B cell (primary cell): ENCODE measurements at regions not wholly inside any gene's neighbourhood (a gene's known extent, or its start where the extent isn't known, plus 50 kb on each side); places are given as distances from the start of the nearest gene placed in this dataset.

Experiments
- ATAC-seq: fragments of 200-7000 bp; cut with Tn5 transposase; one replicate; pipeline ENCODE4 v1.10.0; 2021; ENCODE audit warnings: low read depth, mild to moderate bottlenecking, moderate number of reproducible peaks, moderate library complexity
- CTCF ChIA-PET: fragments of 350-600 bp; sonication (Branson Sonifier 250); formaldehyde crosslinking; loops from one replicate; lab custom pipeline; 2021; ENCODE audit warnings: antibody characterized with exemption, inconsistent platforms; lab: Charles Lee
- POLR2A ChIA-PET: fragments of 350-600 bp; sonication (Branson Sonifier 250); formaldehyde crosslinking; loops from one replicate; lab custom pipeline; 2021; ENCODE audit warnings: antibody characterized with exemption; lab: Charles Lee
- DNase-seq: peaks from one replicate; pipeline ENCODE4 v3.0.0; 2013
- H2AFZ ChIP-seq: 2 replicates; pipeline ENCODE4 v1.6.1; 2012; ENCODE audit warnings: mild to moderate bottlenecking, low read depth, low read length; ENCODE audit not compliant: insufficient read depth, poor library complexity, severe bottlenecking
- H3K27ac ChIP-seq, 2 donors: 1 replicate in 1 of 2; 2 replicates in 1 of 2; pipeline ENCODE4 v1.5.1; 2012 to 2013; ENCODE audit warnings: low read length in 2 of 2, mild to moderate bottlenecking in 2 of 2, moderate library complexity in 1 of 2
- H3K27me3 ChIP-seq, 4 experiments: fragments of 200-600 bp in 1 of 4; sonication (generic) in 1 of 4; replicated peaks in 1 of 4; 1 replicate in 2 of 4; 2 replicates in 2 of 4; pipeline versions ENCODE4 v1.6.1 to v1.7.0; 2013 to 2016; ENCODE audit warnings: low read length in 3 of 4, mild to moderate bottlenecking in 2 of 4, mixed read lengths in 1 of 4, moderate library complexity in 1 of 4; ENCODE audit not compliant: insufficient read depth in 4 of 4, control insufficient read depth in 3 of 4; ENCODE audit errors: control extremely low read depth in 1 of 4
- H3K36me3 ChIP-seq, 2 experiments: replicated peaks in 1 of 2; 1 replicate in 1 of 2; 2 replicates in 1 of 2; pipeline versions ENCODE4 v1.6.1 to v1.7.1; 2013; ENCODE audit warnings: low read length in 1 of 2; ENCODE audit not compliant: insufficient read depth in 2 of 2, control insufficient read depth in 1 of 2; ENCODE audit errors: control extremely low read depth in 1 of 2, extremely low read depth in 1 of 2
- H3K4me1 ChIP-seq, 2 donors: fragments of 200-600 bp in 1 of 2; sonication (generic) in 1 of 2; 1 replicate in 1 of 2; 2 replicates in 1 of 2; pipeline versions ENCODE4 v1.5.1 to v1.6.1; 2013 to 2017; ENCODE audit warnings: low read length in 2 of 2; ENCODE audit not compliant: control insufficient read depth in 2 of 2, insufficient read depth in 2 of 2
- H3K4me2 ChIP-seq: replicated peaks from 2 replicates; pipeline ENCODE3; 2012; ENCODE audit warnings: mild to moderate bottlenecking, low read depth, low read length; ENCODE audit not compliant: poor library complexity, severe bottlenecking
- H3K4me3 ChIP-seq, 5 experiments: fragments of 200-600 bp in 1 of 5; sonication (generic) in 1 of 5; 1 replicate in 3 of 5; 2 replicates in 2 of 5; pipeline versions ENCODE4 v1.5.1 to v1.7.0; 2011 to 2016; ENCODE audit warnings: low read length in 4 of 5, mild to moderate bottlenecking in 4 of 5, low read depth in 2 of 5, control low read depth in 1 of 5, moderate library complexity in 1 of 5; ENCODE audit not compliant: insufficient read depth in 1 of 5; ENCODE audit errors: control extremely low read depth in 1 of 5, extremely low read depth in 1 of 5
- H3K79me2 ChIP-seq: fragments of 200-600 bp; sonication (generic); one replicate; pipeline ENCODE4 v1.6.0; 2016; ENCODE audit warnings: low read length; ENCODE audit not compliant: control insufficient read depth, insufficient read depth
- H3K9ac ChIP-seq: fragments of 200-600 bp; sonication (generic); 2 replicates; pipeline ENCODE4 v1.6.1; 2017; ENCODE audit warnings: mild to moderate bottlenecking, low read length, moderate library complexity
- H3K9me3 ChIP-seq, 3 donors: one replicate each; pipeline versions ENCODE4 v1.6.1 to v1.7.1; 2013; ENCODE audit warnings: low read length in 2 of 3; ENCODE audit not compliant: control insufficient read depth in 2 of 3, insufficient read depth in 1 of 3; ENCODE audit errors: control extremely low read depth in 1 of 3
- H4K20me1 ChIP-seq: 2 replicates; pipeline ENCODE4 v1.6.0; 2012; ENCODE audit warnings: mild to moderate bottlenecking, low read length; ENCODE audit not compliant: insufficient read depth, control insufficient read depth, poor library complexity, severe bottlenecking
- H3K27ac Mint-ChIP-seq: one replicate; pipeline ENCODE4 v1.8.0; 2021; ENCODE audit warnings: mixed read lengths
- H3K27me3 Mint-ChIP-seq: one replicate; pipeline ENCODE4 v1.8.0; 2021; ENCODE audit warnings: mixed read lengths
- H3K4me1 Mint-ChIP-seq: one replicate; pipeline ENCODE4 v1.8.0; 2021; ENCODE audit warnings: mixed read lengths
- H3K4me3 Mint-ChIP-seq: one replicate; pipeline ENCODE4 v1.8.0; 2021; ENCODE audit warnings: mixed read lengths
- H3K9me3 Mint-ChIP-seq: one replicate; pipeline ENCODE4 v1.8.0; 2022; ENCODE audit warnings: mixed read lengths; ENCODE audit not compliant: insufficient read depth
- EZH2 ChIP-seq: IDR thresholded peaks from 2 replicates; pipeline ENCODE4 v1.6.1; 2012; ENCODE audit warnings: borderline replicate concordance, low read depth, mild to moderate bottlenecking, moderate library complexity, low read length; ENCODE audit not compliant: insufficient read depth, poor library complexity, severe bottlenecking
- WGBS: methylation state at CpG from one replicate; pipeline ENCODE4 v1.1.5; 2013; ENCODE audit warnings: missing lambda C conversion rate; ENCODE audit not compliant: insufficient coverage; 5-methylcytosine and 5-hydroxymethylcytosine counted together
- intact Hi-C: fragments of 100-400 bp; cut with micrococcal nuclease; formaldehyde crosslinking; loops from one replicate; pipeline ENCODE4 v1.10.0; 2022
- TF ChIP-seq, protein P1 (sequence below): fragments of 200-600 bp; IDR thresholded peaks from one replicate; pipeline ENCODE4 v1.8.0; 2022; ENCODE audit warnings: antibody characterized with exemption, mild to moderate bottlenecking

DNA sequence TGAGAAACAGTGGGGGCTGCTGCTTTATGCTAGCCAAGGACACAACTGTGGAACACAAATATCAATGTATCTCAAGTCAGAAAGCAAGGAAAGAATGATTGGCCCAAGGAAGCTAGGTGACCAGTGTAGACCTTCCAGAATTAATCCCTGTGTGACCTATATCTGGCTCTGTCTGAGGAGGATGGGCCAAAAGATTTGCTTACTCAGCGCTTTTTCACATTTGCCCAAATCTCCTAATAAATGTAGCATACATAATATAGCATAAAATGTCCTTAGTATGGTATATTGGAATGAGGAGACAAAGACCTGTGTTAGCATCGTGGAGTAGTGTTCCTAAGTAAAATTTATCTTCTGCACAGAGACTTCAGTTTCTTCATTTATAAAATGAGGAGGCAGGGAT, 66.7 kb upstream of the NT5C1B start:
- ChIA-PET POLR2A (no interaction called here), CTCF (no interaction called here)
- no CpG with 5 or more reads among the region's 2 CpGs for WGBS
- Mint-ChIP-seq H3K9me3 (no peaks in the 10 kb centered on the region), H3K4me3 (no peak overlapping the region), H3K27me3 (no peaks in the 10 kb centered on the region), H3K4me1 (no peaks in the 10 kb centered on the region), H3K27ac (no peak overlapping the region)
- no peaks in the 10 kb centered on the region for H4K20me1 ChIP-seq
- H3K4me3 ChIP-seq, result no peak overlapping the region
- DNase-seq (no peak), ATAC-seq (no peak)
- H2AFZ ChIP-seq, result no peak overlapping the region
- no peaks in the 10 kb centered on the region for H3K27me3 ChIP-seq
- H3K4me2 ChIP-seq, result no peak overlapping the region
- no peak overlapping the region for H3K9ac ChIP-seq
- H3K79me2 ChIP-seq, result no peaks in the 10 kb centered on the region
- no peaks in the 10 kb centered on the region for H3K4me1 ChIP-seq
- no peak for TF ChIP-seq EZH2
- TF ChIP-seq, protein P1, sequence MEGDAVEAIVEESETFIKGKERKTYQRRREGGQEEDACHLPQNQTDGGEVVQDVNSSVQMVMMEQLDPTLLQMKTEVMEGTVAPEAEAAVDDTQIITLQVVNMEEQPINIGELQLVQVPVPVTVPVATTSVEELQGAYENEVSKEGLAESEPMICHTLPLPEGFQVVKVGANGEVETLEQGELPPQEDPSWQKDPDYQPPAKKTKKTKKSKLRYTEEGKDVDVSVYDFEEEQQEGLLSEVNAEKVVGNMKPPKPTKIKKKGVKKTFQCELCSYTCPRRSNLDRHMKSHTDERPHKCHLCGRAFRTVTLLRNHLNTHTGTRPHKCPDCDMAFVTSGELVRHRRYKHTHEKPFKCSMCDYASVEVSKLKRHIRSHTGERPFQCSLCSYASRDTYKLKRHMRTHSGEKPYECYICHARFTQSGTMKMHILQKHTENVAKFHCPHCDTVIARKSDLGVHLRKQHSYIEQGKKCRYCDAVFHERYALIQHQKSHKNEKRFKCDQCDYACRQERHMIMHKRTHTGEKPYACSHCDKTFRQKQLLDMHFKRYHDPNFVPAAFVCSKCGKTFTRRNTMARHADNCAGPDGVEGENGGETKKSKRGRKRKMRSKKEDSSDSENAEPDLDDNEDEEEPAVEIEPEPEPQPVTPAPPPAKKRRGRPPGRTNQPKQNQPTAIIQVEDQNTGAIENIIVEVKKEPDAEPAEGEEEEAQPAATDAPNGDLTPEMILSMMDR, result no peak
- H3K9me3 ChIP-seq, result no peaks in the 10 kb centered on the region
- intact Hi-C loops, result no loop called here
- H3K27ac ChIP-seq, result no peak overlapping the region
- H3K36me3 ChIP-seq, result no peaks in the 10 kb centered on the region

DNA sequence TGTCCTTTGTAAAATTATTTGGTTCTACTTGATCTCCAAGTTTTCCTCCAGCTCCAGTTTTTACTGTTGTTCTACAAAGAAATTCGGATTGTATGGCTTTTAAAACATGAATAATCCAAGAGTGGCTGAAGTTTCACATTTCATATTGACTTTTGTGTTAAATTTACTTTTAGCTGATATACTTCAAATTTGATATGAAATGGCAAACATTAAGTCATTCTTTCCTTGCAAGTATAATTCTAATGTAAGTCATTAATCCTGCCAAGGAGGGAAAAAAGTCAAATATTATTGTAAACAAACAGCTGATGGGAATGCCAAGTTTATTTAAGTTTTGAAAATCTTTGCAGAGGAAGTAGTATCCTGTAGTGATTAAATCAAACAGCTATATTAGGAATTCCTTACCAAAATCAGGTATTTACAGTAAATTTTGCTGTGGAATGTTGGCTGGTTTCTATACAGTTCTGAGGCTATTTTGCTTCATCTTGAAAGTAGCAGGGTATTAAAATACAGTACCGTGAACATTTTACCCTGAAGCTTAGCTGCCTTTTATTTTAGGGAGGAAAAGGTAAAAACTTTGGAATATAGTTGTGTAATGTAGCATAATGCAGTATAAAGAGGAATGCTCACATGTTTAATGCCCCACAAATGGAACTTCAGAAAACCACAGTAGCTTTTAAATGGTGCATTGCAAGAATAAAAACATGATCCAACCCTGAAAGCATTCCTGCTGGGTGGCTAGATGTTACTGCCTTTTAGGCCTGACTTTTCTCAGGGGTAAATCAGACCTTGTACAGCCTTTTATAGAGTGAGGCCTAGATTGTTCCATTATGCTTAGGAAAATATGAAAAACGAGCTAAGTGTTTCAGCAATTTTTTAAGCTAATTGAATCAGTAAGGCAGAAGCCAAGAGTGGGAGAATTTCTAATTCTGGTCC, 62.7 kb upstream of the NT5C1B start:
- H3K4me1 Mint-ChIP-seq, result no peaks in the 10 kb centered on the region
- no peak overlapping the region for H3K4me3 Mint-ChIP-seq
- TF ChIP-seq, protein P1, result no peak
- no peak for TF ChIP-seq EZH2
- Histone ChIP-seq H3K9me3 (no peaks in the 10 kb centered on the region), H3K36me3 (no peaks in the 10 kb centered on the region), H3K4me3 (no peak overlapping the region), H2AFZ (no peak overlapping the region), H3K9ac (no peak overlapping the region), H3K79me2 (no peaks in the 10 kb centered on the region), H3K27ac (no peak overlapping the region), H4K20me1 (no peaks in the 10 kb centered on the region), H3K4me2 (no peak overlapping the region), H3K27me3 (no peaks in the 10 kb centered on the region), H3K4me1 (no peaks in the 10 kb centered on the region)
- POLR2A ChIA-PET, result no interaction called here
- H3K27ac Mint-ChIP-seq, result no peak overlapping the region
- WGBS, result 92% methylated on average over 2 of the region's 3 CpGs
- H3K9me3 Mint-ChIP-seq, result no peaks in the 10 kb centered on the region
- H3K27me3 Mint-ChIP-seq, result no peaks in the 10 kb centered on the region
- CTCF ChIA-PET, result no interaction called here
- DNase-seq, result no peak
- no peak for ATAC-seq
- intact Hi-C loops, result no loop called here
